HepG2 (cell line): ENCODE measurements at regions not wholly inside any gene's neighbourhood (a gene's known extent, or its start where the extent isn't known, plus 50 kb on each side); places are given as distances from the start of the nearest gene placed in this dataset.

ENCODE experiments used
- CEBPB ChIP-seq: IDR thresholded peaks from 2 replicates; pipeline ENCODE4 v1.6.1; 2011; ENCODE audit warnings: low read depth, low read length, improper control_type of control experiment, borderline replicate concordance
- EP300 ChIP-seq, 3 experiments: sonication (generic) in 1 of 3; formaldehyde crosslinking in 1 of 3; IDR thresholded peaks; 2 replicates each; pipeline versions ENCODE4 v1.5.1 to v1.6.1; 2011 to 2020; ENCODE audit warnings: low read depth in 2 of 3, low read length in 2 of 3, borderline replicate concordance in 1 of 3, improper control_type of control experiment in 1 of 3, mild to moderate bottlenecking in 1 of 3, missing genetic modification reagents in 1 of 3, moderate library complexity in 1 of 3
- KLF6 ChIP-seq: IDR thresholded peaks from 2 replicates; pipeline ENCODE4 v1.8.0; 2016; ENCODE audit warnings: missing biosample characterization, missing genetic modification reagents
- TCF7L2 ChIP-seq: IDR thresholded peaks from 2 replicates; pipeline ENCODE4 v1.6.1; 2011; ENCODE audit warnings: mild to moderate bottlenecking, low read depth, low read length, moderate library complexity
- ZNF24 ChIP-seq: fragments of 450-650 bp; IDR thresholded peaks from 2 replicates; pipeline ENCODE4 v1.6.1; 2017; ENCODE audit warnings: antibody characterized with exemption, mild to moderate bottlenecking

DNA sequence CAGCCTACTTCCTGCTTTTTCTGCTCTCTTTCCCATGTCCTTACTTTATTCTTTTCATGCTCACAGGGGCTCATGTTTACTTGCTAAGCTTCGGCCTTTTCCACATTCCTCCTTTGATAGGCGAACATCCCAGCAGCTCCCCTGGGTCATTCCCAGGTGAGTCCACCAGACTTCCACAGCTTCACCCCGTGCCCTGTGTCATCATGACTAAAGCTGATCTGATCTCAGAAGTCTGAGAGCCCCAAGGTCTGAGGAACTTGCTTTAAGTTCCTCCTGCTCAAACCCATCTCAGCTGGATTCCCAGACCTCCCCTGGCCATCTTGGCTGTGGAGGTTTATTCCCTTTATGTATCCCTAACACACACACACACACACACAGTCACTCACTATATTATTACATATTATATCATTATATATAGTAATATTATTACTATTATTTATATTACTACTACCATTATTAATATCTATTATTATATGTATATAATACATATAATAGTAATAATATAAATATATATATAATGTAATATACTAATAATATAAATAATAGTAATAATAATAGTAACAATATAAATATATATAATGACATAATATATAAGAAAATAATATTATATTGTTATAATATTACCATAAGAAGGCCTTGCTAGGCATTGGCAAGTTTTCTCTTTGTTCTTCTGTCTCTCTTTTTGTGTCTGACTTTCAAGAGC lies 295.9 kb downstream of the PTEN start:
- TF ChIP-seq EP300 (IDR thresholded peaks at IDR 0.05; ENCODE audit: low read depth in 2 of 2, low read length in 2 of 2), result no peak
- no peak for TF ChIP-seq EP300 (CRISPR knock-in tag; IDR thresholded peaks at IDR 0.05; ENCODE audit: borderline replicate concordance)
- no peak for TF ChIP-seq CEBPB
- no peak for TF ChIP-seq KLF6 (CRISPR knock-in tag)
- TF ChIP-seq TCF7L2, result no peak
- no peak for TF ChIP-seq ZNF24
